ENCODE measurements at regions not wholly inside any gene's neighbourhood (a gene's known extent, or its start where the extent isn't known, plus 50 kb on each side); places are given as distances from the start of the nearest gene placed in this dataset.

DNA sequence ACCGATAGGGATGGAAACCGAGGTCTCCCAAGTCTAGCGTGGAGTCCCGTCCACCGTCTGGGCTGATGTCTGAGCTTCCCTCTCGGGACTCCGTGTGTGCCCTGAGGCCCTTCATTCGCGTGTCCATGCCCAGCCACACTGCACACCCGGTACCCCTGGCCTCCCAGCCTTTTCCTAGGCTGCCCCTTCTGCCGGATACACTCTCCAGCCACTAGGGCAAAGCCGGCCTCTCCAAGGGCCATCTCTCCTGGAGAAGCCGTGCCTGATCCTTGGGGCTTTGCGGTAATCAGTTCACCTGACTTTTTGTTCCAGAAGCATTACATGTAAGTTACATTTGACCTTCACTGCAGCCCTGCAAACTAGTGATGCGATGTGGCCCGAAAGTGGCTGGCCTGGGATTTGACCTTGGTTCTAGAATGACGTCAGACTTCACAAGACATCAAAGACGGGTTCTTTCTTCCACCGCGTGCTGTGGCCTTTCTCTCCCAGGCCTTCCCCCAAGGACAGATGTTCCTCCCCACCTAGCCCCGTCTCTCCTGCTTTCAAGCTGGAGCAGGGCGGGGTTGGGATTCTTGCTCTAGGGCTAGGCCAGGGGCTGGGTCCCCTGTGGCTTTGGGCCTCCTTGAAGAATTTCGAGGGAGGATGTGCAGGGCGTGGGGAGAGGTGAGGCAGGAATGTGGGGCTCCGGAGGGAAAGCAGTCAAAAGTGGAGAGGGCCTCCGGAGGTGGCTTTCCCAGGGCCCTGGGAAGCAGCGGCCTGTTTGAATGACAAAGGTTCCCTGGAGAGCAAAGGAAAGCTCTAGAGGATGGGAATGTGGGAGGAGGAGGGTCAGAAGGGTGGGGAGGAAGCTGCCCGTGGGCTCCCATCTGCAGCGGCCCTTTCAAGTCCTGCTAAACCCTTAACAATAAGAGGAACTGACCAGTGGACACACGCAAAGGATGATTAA is 49.7 kb upstream of the SLC2A1 start:
- TF ChIP-seq, protein P1, sequence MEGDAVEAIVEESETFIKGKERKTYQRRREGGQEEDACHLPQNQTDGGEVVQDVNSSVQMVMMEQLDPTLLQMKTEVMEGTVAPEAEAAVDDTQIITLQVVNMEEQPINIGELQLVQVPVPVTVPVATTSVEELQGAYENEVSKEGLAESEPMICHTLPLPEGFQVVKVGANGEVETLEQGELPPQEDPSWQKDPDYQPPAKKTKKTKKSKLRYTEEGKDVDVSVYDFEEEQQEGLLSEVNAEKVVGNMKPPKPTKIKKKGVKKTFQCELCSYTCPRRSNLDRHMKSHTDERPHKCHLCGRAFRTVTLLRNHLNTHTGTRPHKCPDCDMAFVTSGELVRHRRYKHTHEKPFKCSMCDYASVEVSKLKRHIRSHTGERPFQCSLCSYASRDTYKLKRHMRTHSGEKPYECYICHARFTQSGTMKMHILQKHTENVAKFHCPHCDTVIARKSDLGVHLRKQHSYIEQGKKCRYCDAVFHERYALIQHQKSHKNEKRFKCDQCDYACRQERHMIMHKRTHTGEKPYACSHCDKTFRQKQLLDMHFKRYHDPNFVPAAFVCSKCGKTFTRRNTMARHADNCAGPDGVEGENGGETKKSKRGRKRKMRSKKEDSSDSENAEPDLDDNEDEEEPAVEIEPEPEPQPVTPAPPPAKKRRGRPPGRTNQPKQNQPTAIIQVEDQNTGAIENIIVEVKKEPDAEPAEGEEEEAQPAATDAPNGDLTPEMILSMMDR (IDR thresholded peaks at IDR 0.05; ENCODE audit: unreplicated experiment): no peak
- Mint-ChIP-seq H3K4me3 (no peak overlapping the region), H3K27me3 (ENCODE audit: low read depth) (no peaks in the 10 kb centered on the region), H3K9me3 (no peaks in the 10 kb centered on the region), H3K27ac (peak overlapping the region; percentile 99), H3K4me1 (peaks cover 74% of the 10 kb centered on the region), H3K36me3 (no peaks in the 10 kb centered on the region)
- peak in 1 of 2 experiments; percentile 56 for DNase-seq (ENCODE audit: low spot score in 2 of 2, unreplicated experiment in 2 of 2)

All from mesothelial cell of epicardium (in vitro differentiated cells).